HUDEP-2 (cell line): ENCODE measurements at regions not wholly inside any gene's neighbourhood (a gene's known extent, or its start where the extent isn't known, plus 50 kb on each side); places are given as distances from the start of the nearest gene placed in this dataset.
A peak's percentile ranks its signal among the peaks of the same experiment; 100 is the strongest.
"Not testable (repeated sequence)": the region's sequence is repeated elsewhere in the genome, so short reads cannot be mapped to it uniquely, and the experiment has no call there.

Source experiments
- DNase-seq, 76 experiments: peaks; one replicate each; lab custom pipeline; 2025; ENCODE audit not compliant: unreplicated experiment in 76 of 76; lab: John Stamatoyannopoulos, UW

DNA sequence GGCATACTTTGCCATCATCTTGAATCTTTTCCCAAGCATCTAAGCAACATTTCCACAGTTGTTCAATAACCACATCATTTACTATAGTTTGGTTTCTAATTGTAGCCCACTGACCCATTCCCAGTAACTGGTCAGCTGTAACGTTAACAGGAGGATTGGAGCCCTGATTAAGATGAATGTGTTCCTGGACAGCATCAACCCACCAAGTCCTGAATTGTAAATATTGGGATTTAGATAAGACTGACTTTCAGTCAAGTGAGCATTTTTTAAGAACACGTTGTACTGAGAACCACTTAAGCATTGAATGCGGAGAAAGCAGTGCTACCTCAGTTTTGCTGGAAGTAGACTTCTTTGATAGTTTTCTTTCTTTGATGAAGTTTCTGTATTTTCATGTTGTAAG lies 53.3 kb upstream of the ARL4D start:
- not testable (repeated sequence) for DNase-seq

DNA sequence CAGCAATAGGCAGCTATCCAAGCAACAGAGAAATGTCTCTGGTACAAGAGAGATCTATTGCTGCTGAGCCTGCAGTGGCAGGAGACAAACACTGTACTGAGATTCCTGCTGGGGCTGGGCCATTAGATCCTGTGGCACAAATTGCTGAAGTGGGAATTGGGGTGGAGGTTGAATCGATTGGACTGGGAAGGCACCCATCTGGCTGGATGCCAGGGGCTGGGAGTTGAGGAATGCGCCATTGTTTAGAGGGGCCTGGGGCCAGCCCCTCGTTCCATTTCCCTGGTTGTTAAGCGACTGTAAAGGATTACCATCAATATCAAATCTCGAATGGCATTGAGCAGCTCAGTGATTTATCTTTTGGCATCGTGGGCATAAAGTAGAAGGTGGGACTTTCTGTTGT lies 54.1 kb upstream of the ARL4D start:
- no peak for DNase-seq

DNA sequence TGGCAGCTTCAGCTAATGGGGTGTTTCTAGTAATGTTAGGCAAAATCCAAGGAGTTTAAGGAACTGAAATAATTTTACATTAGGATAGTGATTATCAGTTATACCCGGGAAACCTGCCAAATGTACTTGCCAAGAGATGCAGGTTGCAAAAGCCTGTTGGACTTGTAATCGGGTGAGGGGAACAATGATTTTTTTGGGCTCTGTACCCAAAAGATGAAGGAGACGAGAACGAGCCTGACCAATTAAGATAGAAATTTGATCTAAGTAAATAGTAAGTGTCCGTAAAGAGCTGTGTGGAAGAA lies 56.3 kb upstream of the ARL4D start:
- DNase-seq = peak in 1 of 76 experiments; percentile 10

DNA sequence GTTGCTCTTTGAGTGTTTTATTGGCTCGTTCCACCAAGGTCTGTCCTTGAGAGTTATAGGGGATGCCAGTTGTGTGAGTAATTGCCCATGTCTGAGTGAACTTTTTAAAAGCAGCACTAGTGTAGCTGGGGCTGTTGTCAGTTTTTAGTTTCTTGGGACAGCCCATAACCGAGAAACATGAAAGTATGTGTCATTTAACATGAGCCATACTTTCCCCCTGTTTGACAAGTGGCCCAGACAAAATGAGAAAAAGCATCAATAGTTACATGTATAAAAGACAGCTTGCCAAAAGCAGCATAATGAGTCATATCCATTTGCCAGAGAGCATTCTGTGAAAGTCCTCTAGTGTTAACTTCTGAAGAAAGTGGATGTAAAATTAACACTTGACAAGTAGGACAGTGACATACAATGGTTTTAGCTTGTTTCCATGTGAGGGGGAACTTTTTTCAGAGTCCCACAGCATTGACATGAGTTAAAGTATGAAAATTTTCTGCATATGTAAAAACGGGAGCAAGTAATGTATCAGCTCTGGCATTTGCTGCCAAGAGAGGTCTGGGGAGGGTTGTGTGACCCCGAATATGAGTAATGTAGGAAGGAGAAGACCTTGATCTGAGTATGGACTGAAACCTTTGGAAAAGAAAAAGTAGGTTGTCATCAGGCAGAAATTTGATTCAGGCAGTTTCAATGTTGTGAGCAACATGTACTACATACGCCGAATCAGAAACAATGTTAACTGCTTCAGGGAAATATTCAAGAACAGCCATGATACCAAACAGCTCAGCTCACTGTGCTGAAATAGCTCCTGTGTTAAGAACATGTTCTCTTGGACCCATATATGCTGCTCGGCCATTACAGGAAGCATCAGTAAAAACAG lies 56.8 kb upstream of the ARL4D start:
- DNase-seq = peak in 1 of 76 experiments; percentile 22

DNA sequence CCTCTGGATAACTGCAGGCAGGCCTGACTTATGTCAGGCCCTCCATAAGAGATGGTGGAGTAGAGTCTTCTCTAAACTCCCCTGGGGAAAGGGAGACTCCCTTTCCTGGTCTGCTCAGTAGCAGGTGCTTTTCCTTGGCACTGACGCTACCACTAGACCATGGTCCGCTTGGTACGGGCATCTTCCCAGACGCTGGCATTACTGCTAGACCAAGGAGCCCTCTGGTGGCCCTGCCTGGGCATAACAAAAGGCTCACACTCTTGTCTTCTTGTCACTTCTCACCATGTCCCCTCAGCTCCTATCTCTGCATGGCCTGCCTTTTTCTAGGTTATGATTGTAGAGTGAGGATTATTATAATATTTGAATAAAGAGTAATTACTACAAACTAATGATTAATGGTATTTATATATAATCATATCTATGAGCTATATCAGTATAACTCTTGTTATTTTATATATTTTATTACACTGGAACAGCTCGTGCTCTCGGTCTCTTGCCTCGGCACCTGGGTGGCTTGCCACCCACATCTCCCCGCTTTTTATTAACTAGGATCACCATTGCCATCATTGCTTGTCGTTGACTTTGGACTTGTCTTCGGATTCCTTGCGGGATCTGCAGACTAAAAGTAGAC lies 59.8 kb upstream of the ARL4D start:
- peak in 63 of 76 experiments; percentile 3 to 74 (median 45) for DNase-seq

DNA sequence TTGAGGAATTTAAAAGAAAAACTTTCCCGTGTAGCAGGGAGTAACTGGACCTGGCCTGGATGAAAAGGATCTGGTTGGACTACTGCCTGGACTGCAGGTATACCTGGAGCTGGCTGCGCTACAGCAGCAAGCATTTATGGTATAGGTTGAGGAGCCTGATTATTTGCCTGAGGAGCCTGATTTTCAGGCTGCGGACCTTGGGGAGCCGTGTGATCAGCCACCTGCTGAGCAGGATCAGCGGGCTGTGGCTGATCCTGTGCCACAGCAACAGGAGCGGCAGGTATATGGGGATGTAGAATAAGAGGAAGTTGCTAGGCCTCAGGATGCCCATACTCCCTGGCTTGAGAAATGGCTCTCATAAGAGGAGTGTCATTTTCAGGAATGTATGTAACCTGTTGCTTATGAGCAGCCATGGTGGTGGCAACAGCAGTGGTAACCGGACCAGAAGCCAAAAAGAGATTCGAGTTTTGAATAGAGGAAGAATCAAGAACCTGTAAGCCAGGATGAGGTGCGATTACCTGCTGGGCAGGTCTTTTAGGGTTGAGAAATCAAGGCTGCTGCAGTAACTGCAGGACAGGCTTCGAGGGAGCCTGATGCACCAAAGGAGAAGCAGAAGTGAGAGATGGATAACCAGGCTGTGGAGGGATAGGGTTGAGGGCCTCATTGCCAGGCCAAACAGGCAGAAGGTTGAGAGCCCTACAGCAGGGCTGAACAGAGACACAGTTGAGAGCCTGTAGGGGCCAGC lies 60.9 kb upstream of the ARL4D start:
- no peak for DNase-seq

DNA sequence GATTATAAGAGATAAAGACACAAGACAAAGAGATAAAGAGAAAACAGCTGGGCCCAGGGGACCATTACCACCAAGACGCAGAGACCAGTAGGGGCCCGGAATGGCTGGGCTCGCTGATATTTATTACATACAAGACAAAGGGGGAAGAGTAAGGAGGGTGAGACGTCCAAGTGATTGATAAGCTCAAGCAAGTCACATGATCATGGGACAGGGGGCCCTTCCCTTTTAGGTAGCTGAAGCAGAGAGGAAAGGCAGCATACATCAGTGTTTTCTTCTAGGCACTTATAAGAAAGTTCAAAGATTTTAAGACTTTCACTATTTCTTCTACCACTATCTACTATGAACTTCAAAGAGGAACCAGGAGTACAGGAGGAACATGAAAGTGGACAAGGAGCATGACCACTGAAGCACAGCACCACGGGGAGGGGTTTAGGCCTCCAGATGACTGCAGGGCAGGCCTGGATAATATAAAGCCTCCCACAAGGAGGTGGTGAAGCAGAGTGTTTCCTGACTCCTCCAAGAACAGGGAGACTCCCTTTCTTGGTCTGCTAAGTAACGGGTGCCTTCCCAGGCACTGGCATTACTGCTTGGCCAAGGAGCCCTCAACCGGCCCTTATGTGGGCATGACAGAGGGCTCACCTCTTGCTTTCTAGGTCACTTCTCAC lies 63.9 kb upstream of the ARL4D start:
- peak in 2 of 76 experiments; percentile 27 to 28 for DNase-seq

DNA sequence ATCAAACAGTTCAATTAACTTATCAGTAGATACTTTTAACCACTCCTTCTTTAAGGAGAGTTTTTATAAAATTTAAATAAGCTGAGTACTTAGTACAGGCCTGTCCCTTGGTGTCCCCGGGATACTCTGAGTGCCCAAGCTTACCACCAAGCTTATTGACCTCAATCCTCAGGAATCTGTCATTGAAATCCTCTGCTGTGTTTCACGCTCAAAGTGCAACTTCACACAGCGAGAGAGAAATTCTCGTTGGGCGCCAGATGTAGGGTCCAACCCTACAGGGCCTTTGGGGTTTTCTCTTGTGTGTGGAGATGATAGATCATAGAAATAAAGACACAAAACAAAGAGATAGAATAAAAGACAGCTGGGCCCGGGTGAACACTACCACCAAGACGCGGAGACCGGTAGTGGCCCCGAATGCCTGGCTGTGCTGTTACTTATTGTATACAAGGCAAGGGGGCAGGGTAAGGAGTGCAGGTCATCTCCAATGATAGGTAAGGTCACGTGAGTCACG lies 65.3 kb upstream of the ARL4D start:
- no peak for DNase-seq

DNA sequence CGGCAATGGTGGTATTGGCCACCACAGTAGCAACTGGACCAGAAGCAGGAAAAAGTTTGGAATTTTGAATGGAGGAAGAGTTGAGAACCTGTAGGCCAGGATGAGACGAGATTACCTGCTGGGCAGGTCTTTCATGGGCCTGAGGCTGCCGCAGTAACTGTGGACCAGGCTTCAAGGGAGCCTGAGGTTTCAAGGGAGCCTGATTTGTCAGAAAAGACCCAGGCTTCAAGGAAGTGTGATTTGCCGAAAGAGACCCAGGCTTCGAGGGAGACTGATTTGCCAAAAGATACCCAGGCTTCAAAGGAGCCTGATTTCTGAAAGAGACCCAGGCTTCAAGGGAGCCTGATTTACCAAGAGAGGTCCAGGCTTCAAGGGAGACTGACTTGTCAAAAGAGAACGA lies 66.6 kb upstream of the ARL4D start:
- no peak for DNase-seq

DNA sequence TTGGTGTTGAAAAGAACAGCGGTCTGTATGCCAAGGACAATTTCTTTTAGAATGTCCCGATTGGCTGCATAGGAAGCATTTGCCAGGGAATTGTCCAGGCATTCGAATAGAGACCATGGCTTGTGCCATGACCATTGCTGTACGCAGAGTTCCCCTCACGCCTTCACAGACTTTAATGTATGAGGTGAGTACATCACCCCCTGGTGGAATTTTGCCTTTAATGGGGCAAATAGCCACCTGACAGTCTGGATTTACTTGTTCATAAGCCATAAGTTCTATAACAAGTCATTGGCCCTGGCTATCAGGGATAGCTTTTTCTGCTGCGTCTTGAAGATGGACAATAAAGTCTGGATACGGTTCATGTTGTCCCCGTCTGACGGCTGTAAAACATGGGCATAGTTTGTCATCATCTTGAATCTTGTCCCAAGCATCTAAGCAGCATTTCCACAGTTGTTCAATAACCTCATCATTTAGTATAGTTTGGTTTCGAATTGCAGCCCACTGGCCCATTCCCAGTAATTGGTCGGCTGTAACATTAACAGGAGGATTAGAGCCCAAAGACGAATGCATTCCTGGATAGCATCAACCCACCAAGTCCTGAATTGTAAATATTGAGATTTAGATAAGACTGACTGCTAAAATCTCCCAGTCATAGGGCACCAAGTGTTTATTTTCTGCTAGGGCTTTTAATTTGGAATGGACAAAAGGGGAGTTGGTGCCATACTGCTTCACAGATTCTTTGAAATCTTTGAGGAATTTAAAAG lies 67.7 kb upstream of the ARL4D start:
- no peak for DNase-seq

DNA sequence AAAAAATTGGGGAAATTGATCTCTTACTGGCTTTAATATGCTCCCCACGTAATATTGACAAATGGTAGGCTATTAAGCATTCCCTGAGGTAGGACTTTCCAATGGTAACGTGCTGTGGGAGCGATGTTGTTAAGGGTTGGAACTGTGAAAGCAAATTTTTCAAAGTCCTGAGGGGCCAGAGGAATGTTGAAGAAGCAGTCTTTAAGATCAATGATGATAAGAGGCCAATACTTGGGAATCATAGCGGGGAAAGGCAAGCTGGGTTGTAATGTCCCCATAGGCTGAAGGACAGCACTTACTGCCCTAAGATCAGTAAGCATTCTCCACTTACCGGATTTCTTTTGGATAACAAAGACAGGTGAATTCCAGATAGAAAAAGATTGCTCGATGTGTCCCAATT lies 69.6 kb upstream of the ARL4D start:
- no peak for DNase-seq

DNA sequence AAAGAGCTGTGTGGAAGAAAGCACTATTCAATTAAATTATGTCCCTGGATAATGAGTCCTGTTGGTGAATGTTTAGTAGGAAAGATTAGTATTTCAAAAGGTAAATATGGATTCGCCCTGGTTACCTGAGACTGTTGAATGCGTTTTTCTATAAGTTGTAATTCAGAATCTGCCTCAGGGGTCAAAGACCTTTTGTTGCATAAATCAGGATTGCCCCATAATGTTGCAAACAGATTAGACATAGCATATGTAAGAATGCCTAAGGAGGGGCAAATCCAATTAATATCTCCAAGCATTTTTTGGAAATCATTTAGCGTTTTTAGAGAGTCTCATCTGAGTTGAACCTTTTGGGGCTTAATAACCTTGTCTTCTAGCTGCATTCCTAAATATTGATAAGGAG lies 70.1 kb upstream of the ARL4D start:
- DNase-seq = no peak

DNA sequence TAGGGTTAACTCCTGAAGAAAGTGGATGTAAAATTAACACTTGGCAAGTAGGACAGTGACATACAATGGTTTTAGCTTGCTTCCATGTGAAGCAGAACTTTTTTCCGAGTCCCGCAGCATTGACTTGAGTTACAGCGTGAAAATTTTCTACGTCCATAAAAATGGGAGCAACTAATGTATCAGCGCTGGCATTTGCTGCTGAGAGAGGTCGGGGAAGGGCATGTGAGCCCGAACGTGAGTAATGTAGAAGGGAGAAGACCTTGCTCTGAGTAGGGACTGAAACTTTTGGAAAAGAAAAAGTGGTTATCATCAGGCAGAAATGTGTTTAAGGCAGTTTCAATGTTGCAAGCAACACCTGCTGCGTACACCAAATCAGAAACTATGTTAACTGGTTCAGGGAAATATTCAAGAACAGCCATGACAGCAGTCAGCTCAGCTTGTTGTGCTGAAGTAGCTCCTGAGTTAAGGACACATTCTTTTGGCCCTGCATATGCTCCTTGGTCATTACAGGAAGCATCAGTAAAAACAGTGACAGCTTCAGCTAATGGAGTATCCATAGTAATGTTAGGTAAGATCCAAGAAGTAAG lies 70.9 kb upstream of the ARL4D start:
- DNase-seq = no peak

DNA sequence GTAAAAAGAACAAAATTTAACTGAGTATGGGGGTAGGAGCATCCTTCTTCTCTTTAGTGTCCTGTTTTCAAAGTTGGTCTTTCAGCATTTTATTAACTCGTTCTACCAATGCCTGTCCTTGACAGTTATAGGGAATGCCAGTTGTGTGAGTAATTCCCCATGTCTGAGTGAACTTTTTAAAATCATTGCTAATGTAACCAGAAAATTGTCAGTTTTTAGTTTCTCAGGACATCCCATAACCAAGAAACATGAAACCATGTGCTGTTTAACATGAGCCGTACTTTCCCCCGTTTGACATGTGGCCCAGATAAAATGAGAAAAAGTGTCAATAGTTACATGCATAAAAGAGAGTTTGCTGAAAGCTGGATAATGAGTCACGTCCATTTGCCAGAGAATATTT lies 71.4 kb upstream of the ARL4D start:
- no peak for DNase-seq

DNA sequence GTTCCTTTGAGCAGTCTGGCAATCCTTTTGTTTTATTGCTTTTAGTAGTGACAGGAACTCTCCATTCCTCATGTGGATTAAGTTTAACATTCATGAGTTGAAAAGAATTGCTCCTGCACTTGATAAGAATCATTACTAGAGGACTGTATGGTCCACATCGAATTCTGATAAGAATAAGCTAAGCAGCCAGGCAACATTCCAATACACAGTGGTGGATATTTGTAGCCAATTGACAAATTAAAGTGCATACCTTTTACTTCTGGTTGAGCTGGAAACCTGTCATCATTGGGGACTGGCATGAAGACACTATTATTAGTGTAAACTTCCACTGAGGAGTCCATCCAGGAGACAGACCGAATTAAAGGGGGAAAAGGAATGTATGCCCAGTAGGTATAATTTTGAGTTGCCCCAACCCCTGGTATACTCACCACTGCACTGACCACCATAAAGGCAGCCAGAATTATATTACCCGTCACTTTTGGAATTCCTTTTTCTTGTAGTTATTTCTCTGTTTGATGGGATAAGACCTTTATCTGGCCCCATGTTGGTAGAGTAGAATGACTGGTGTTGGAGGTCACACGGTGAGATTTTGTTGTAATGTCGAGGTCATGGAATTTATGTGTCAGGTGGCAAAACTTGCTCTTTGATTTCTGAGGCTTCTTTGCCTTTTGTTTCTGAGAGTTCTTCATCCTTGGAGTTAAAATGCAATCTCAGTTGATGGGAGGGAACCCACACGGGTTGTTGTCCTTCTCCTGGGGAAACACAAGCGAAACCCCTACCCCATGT lies 72.1 kb upstream of the ARL4D start:
- DNase-seq = no peak

DNA sequence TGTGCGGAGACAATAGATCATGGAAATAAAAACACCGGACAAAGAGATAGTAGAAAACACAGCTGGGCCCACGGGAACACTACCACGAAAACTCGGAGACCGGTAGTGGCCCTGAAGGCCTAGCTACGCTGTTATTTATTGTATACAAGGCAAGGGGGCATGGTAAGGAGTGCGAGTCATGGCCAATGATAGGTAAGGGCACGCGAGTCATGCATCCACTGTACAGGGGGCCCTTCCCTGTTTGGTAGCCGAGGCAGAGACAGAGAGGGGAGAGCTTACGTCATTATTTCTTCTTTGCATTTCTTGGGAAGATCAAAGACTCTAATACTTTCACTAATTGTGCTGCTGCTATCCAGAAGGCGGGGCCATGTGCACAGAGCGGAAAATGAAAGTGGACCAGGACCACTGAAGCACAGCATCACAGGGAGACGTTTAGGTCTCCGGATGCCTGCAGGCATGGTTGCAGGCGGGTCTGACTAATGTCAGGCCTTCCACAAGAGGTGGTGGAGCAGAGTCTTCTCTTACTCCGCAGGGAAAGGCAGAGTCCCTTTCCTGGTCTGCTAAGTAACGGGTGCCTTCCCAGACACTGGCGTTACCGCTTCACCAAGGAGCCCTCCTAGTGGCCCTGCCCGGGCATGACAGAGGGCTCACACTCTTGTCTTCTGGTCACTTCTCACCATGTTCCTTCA lies 74.4 kb upstream of the ARL4D start:
- peak in 1 of 76 experiments; percentile 7 for DNase-seq

DNA sequence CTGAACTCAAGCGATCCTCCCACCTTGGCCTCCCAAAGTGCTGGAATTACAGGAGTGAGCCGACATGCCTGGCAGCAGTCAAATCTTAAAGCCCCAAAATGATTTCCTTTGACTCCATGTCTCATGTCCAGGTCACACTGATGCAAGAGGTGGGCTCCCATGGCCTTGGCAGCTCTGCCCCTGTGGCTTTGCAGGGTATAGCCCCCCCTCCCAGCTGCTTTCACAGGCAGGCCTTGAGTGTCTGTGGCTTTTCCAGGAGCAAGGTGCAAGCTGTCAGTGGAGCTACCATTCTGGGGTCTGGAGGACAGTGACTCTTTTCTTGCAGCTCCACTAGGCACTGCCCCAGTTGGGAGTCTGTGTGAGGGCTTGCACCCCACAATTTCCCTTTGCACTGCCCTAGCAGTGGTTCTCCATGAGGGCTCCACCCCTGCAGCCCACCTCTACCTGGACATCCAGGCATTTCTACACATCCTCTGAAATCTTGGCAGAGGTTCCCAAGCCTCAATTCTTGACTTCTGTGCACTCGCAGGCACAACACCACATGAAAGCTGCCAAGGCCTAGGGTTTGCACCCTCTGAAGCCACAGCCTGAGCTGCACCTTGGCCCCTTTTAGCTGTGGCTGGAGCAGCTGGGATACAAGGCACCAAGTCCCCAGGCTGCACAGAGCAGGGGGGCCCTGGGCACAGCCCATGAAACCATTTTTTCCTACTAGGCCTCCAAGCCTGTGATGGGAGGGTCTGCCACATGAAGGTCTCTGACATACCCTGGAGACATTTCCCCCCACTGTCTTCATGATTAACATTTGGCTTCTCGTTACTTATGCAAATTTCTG lies 79.3 kb upstream of the ARL4D start:
- DNase-seq = no peak
